Gastrocnemius medialis (tissue), 4 donors: ENCODE measurements at regions not wholly inside any gene's neighbourhood (a gene's known extent, or its start where the extent isn't known, plus 50 kb on each side); places are given as distances from the start of the nearest gene placed in this dataset.

Experiments
- ATAC-seq, 2 donors: fragments of 150-250 bp; one replicate each; pipeline ENCODE4 v1.9.1; 2016
- DNase-seq, 2 donors: peaks; one replicate each; pipeline ENCODE4 v3.0.0-alpha.2; 2019
- H3K27ac ChIP-seq, 4 donors: fragments of 200-600 bp; sonication (generic); 1 replicate in 1 of 4; 2 replicates in 3 of 4; pipeline ENCODE4 v1.5.1; 2016 to 2018; ENCODE audit warnings: mild to moderate bottlenecking in 2 of 4, moderate library complexity in 1 of 4
- H3K27me3 ChIP-seq, 3 donors: fragments of 200-600 bp; sonication (generic) in 2 of 3; 1 replicate in 1 of 3; 2 replicates in 2 of 3; pipeline versions ENCODE4 v1.5.1 to v1.6.0; 2016 to 2019; ENCODE audit warnings: mild to moderate bottlenecking in 1 of 3, moderate library complexity in 1 of 3
- H3K36me3 ChIP-seq, 2 donors: fragments of 200-600 bp; sonication (generic) in 1 of 2; one replicate each; pipeline ENCODE4 v1.5.1; 2017 to 2018
- H3K4me1 ChIP-seq, 2 donors: fragments of 200-600 bp; sonication (generic) in 1 of 2; one replicate each; pipeline ENCODE4 v1.5.1; 2016 to 2017; ENCODE audit warnings: mild to moderate bottlenecking in 2 of 2
- H3K4me3 ChIP-seq, 4 donors: fragments of 200-600 bp; sonication (generic) in 3 of 4; 1 replicate in 1 of 4; 2 replicates in 3 of 4; pipeline ENCODE4 v1.5.1; 2016 to 2019; ENCODE audit warnings: mild to moderate bottlenecking in 2 of 4
- H3K9me3 ChIP-seq, 3 donors: fragments of 200-600 bp; sonication (generic) in 2 of 3; 1 replicate in 1 of 3; 2 replicates in 2 of 3; pipeline ENCODE4 v1.5.1; 2016 to 2019
- POLR2A ChIP-seq, 2 donors: fragments of 450-650 bp; IDR thresholded peaks; one replicate each; pipeline ENCODE4 v1.6.1; 2017; ENCODE audit warnings: antibody characterized with exemption in 2 of 2, mild to moderate bottlenecking in 2 of 2, moderate library complexity in 2 of 2
- in situ Hi-C, 4 donors: fragments of 200-750 bp; cut with MboI; loops; one replicate each; pipeline versions ENCODE4 v1.15.0 to v1.8.0; 2017; ENCODE audit warnings: low sequenced_read_pairs in 4 of 4
- intact Hi-C: fragments of 100-400 bp; cut with DNase I; formaldehyde crosslinking; loops from one replicate; pipeline ENCODE4 v1.15.1; 2023; ENCODE audit warnings: low total_unique reads
- TF ChIP-seq, protein P1 (sequence below), 5 experiments: fragments of 450-650 bp in 3 of 5; fragments of 200-600 bp in 2 of 5; sonication (generic) in 2 of 5; IDR thresholded peaks in 4 of 5; conservative IDR thresholded peaks in 1 of 5; 1 replicate in 4 of 5; 2 replicates in 1 of 5; pipeline ENCODE4 v1.5.1; 2016 to 2019; ENCODE audit warnings: antibody characterized with exemption in 5 of 5, mild to moderate bottlenecking in 3 of 5, moderate library complexity in 3 of 5

DNA sequence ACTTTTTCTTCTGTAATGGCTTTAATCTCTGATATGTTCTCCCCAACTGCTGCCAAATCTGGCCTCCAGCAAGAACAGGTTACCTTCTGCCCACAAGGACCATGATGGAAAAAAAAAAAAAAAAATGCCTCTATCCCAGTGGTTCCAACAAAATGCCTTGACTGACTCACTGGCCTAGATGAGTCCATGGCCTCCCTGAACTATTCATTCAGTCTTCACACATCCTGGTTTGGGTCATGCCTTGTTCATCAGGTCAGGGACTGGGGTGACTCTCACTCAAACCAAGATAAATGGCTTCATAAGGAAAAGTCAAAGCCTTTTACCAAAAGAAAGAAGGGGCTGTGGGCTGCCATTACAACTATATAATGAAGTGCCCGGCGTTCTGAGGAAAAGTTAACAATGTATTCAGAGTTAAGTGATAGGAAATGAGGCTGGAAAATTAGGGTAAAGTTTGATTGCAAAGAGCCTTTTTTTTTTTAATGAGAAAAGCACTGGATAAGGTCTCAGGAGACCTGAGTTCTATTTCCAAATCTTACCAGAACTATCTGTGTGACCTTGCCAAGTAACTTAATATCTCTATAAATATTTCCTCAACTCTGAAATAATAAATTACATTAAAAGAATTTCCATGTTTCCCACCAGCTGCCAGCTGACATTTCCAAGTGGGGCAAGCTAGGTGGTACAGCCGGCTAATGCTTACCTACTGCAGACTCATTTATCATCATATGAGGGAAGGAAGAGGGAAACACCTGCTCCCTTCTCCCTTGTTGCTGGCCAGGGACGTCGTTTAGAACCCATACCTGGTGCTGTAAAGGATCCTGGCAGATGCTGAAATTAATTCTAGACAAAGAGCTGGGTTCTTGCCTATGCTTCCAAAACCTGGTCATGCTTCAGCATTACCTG, 380.0 kb upstream of the MARCKS start:
- Histone ChIP-seq H3K27ac (no peak overlapping the region), H3K27me3 (no peaks in the 10 kb centered on the region), H3K36me3 (no peaks in the 10 kb centered on the region), H3K9me3 (no peaks in the 10 kb centered on the region), H3K4me1 (no peaks in the 10 kb centered on the region), H3K4me3 (no peak overlapping the region)
- DNase-seq = no peak
- ATAC-seq = no peak
- in situ Hi-C loops (no loop called here), intact Hi-C loops (no loop called here)
- no peak for TF ChIP-seq POLR2A (IDR thresholded peaks at IDR 0.05)
- TF ChIP-seq, protein P1, sequence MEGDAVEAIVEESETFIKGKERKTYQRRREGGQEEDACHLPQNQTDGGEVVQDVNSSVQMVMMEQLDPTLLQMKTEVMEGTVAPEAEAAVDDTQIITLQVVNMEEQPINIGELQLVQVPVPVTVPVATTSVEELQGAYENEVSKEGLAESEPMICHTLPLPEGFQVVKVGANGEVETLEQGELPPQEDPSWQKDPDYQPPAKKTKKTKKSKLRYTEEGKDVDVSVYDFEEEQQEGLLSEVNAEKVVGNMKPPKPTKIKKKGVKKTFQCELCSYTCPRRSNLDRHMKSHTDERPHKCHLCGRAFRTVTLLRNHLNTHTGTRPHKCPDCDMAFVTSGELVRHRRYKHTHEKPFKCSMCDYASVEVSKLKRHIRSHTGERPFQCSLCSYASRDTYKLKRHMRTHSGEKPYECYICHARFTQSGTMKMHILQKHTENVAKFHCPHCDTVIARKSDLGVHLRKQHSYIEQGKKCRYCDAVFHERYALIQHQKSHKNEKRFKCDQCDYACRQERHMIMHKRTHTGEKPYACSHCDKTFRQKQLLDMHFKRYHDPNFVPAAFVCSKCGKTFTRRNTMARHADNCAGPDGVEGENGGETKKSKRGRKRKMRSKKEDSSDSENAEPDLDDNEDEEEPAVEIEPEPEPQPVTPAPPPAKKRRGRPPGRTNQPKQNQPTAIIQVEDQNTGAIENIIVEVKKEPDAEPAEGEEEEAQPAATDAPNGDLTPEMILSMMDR (IDR thresholded peaks at IDR 0.05 in 4 of 5, conservative IDR thresholded peaks at IDR 0.05 in 1 of 5) = no peak

DNA sequence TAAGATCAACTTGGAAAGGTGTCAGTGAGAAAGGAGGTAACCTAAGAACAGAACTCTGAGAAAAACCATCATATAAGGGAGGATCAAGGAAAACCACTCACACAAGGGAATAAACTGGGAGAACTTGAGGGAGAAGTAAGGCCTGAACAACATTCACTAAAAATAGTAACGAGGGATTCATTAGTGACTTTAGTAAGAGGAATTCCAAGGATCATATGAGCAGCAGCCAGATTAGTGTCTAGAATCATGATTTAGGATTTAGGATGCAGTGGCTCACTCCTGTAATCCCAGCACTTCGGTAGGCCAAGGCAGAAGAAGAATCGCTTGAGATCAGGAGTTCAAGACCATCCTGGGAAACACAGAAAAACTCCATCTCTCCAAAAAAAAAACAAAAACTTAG, 376.5 kb upstream of the MARCKS start:
- no peaks in the 10 kb centered on the region for H3K27me3 ChIP-seq
- ATAC-seq (no peak), DNase-seq (no peak)
- H3K27ac ChIP-seq = no peak overlapping the region
- intact Hi-C loops = no loop called here
- no peak overlapping the region for H3K4me3 ChIP-seq
- in situ Hi-C loops = no loop called here
- no peaks in the 10 kb centered on the region for H3K36me3 ChIP-seq
- TF ChIP-seq, protein P1 (IDR thresholded peaks at IDR 0.05 in 4 of 5, conservative IDR thresholded peaks at IDR 0.05 in 1 of 5) = no peak
- no peak for TF ChIP-seq POLR2A (IDR thresholded peaks at IDR 0.05)
- H3K9me3 ChIP-seq = no peaks in the 10 kb centered on the region
- no peaks in the 10 kb centered on the region for H3K4me1 ChIP-seq

DNA sequence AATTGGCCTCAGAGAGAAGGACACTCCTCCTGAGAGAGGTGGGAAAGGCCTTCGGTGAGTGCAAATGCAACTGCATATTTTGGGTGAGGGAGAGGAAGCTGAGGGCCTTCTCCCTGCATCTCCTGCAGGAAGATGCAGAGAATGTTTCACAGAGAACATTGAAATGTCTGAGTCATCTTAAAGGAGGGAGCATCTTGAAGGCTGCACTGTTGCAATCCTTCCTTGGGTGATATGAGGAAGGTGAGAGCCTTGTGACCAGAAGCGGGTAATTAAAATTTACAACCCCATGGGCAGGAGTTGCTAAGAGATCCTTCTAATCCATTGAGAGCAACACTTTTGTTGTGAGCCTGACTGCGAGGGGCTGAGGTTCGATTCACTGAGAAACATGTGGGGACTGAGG, 375.7 kb upstream of the MARCKS start:
- no peaks in the 10 kb centered on the region for H3K36me3 ChIP-seq
- TF ChIP-seq, protein P1 (IDR thresholded peaks at IDR 0.05 in 4 of 5, conservative IDR thresholded peaks at IDR 0.05 in 1 of 5) = no peak
- no peak for TF ChIP-seq POLR2A (IDR thresholded peaks at IDR 0.05)
- DNase-seq = no peak
- H3K9me3 ChIP-seq = no peaks in the 10 kb centered on the region
- H3K4me3 ChIP-seq = no peak overlapping the region
- intact Hi-C loops = no loop called here
- in situ Hi-C loops = no loop called here
- no peaks in the 10 kb centered on the region for H3K27me3 ChIP-seq
- no peaks in the 10 kb centered on the region for H3K4me1 ChIP-seq
- no peak overlapping the region for H3K27ac ChIP-seq
- no peak for ATAC-seq

DNA sequence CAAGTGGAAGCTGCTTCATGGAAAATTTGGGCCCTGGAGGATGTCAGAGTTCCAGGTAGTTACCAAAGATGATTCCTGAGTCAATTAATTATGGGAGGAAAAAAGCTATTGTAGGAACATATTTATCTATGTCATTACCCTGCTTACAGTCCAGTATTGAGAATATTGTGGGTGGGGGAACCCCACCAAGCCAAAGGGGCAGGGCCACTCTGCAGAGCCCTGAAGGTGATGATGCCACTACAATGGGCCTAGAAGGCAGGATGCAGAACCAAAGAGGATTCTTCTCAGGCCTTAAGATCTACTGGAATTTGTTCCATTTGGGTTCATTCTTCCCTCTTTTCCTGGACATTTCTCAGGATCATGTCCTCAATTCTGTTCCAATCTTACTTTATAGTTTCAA, 375.2 kb upstream of the MARCKS start:
- no peak for ATAC-seq
- DNase-seq = no peak
- H3K36me3 ChIP-seq = no peaks in the 10 kb centered on the region
- TF ChIP-seq, protein P1 (IDR thresholded peaks at IDR 0.05 in 4 of 5, conservative IDR thresholded peaks at IDR 0.05 in 1 of 5) = no peak
- TF ChIP-seq POLR2A (IDR thresholded peaks at IDR 0.05) = no peak
- no peak overlapping the region for H3K4me3 ChIP-seq
- no peaks in the 10 kb centered on the region for H3K27me3 ChIP-seq
- no peak overlapping the region for H3K27ac ChIP-seq
- no peaks in the 10 kb centered on the region for H3K4me1 ChIP-seq
- in situ Hi-C loops (no loop called here), intact Hi-C loops (no loop called here)
- no peaks in the 10 kb centered on the region for H3K9me3 ChIP-seq
